NB4 (cell line): ENCODE measurements at regions not wholly inside any gene's neighbourhood (a gene's known extent, or its start where the extent isn't known, plus 50 kb on each side); places are given as distances from the start of the nearest gene placed in this dataset.

Source experiments
- DNase-seq: peaks from one replicate; pipeline ENCODE4 v3.0.0; 2010; ENCODE audit warnings: low read depth
- H3K4me3 ChIP-seq: one replicate; pipeline ENCODE4 v1.5.1; 2011; ENCODE audit warnings: mild to moderate bottlenecking, low read depth, low read length, moderate library complexity
- CTCF ChIP-seq: IDR thresholded peaks from one replicate; pipeline ENCODE4 v1.5.1; 2012; ENCODE audit warnings: low read depth, low read length
- MAX ChIP-seq: IDR thresholded peaks from 2 replicates; pipeline ENCODE4 v1.6.1; 2011; ENCODE audit warnings: low read depth, low read length
- MYC ChIP-seq: IDR thresholded peaks from 2 replicates; pipeline ENCODE4 v1.6.1; 2011; ENCODE audit warnings: low read depth, low read length
- POLR2A ChIP-seq: IDR thresholded peaks from 2 replicates; pipeline ENCODE4 v1.6.1; 2011; ENCODE audit warnings: mild to moderate bottlenecking; ENCODE audit not compliant: insufficient read length; ENCODE audit errors: extremely low read depth

- TF ChIP-seq POLR2A (no peak), MAX (no peak), CTCF (no peak), MYC (no peak)
- H3K4me3 ChIP-seq = no peak overlapping the region
- no peak for DNase-seq
These were observed 452.1 kb upstream of the NEGR1 start for GRCh38 chr1:72734415-72734814.

- no peak for TF ChIP-seq CTCF
- TF ChIP-seq MAX = no peak
- TF ChIP-seq MYC = no peak
- no peak for TF ChIP-seq POLR2A
- H3K4me3 ChIP-seq = no peak overlapping the region
- peak; percentile 2 for DNase-seq
These were observed 442.9 kb upstream of the NEGR1 start for GRCh38 chr1:72724951-72725861.

- no peak overlapping the region for H3K4me3 ChIP-seq
- no peak for DNase-seq
- no peak for TF ChIP-seq CTCF
- no peak for TF ChIP-seq POLR2A
- TF ChIP-seq MAX = no peak
- TF ChIP-seq MYC = no peak
These were observed 423.6 kb upstream of the NEGR1 start for GRCh38 chr1:72705921-72706320.

GRCh38 chr1:72704841-72705477 lies 422.6 kb upstream of the NEGR1 start:
- TF ChIP-seq CTCF (no peak), POLR2A (no peak), MAX (no peak), MYC (no peak)
- no peak overlapping the region for H3K4me3 ChIP-seq
- DNase-seq = no peak

GRCh38 chr1:72697410-72697809 lies 415.1 kb upstream of the NEGR1 start:
- no peak for TF ChIP-seq CTCF
- no peak for TF ChIP-seq MYC
- TF ChIP-seq POLR2A = no peak
- TF ChIP-seq MAX = no peak
- no peak for DNase-seq
- H3K4me3 ChIP-seq = no peak overlapping the region
